ENCODE measurements at regions not wholly inside any gene's neighbourhood (a gene's known extent, or its start where the extent isn't known, plus 50 kb on each side); places are given as distances from the start of the nearest gene placed in this dataset.
A peak's percentile ranks its signal among the peaks of the same experiment; 100 is the strongest.

DNA sequence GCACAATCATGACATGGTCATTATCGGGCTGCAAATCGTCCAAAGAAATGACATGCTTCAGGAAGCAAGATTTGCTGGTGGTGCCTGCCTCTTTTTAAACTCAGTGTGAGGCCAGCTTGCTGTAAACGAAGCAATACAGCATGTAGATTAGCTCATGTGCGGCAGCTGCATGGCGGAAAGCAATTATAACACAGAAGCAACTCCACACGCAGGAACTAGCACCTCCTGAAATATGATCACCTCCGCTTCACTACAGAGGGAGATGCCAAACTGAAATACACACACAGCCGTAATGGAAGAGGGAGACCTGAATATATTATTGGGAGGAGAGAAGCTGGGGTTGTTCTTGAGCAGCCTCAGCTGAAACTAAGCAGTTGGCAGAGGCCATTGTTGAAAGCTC lies 312.5 kb downstream of the PSAT1 start:
- no peak overlapping the region for H3K4me3 ChIP-seq (ENCODE audit: low read depth, low read length)
- DNase-seq (ENCODE audit: low read depth), result no peak
- no peak for TF ChIP-seq CTCF (IDR thresholded peaks at IDR 0.05; ENCODE audit: insufficient read depth, low read length)

- DNase-seq (ENCODE audit: low read depth), result peak; percentile 17
These were observed 315.2 kb downstream of the PSAT1 start for GRCh38 chr9:78612091-78612490.

DNA sequence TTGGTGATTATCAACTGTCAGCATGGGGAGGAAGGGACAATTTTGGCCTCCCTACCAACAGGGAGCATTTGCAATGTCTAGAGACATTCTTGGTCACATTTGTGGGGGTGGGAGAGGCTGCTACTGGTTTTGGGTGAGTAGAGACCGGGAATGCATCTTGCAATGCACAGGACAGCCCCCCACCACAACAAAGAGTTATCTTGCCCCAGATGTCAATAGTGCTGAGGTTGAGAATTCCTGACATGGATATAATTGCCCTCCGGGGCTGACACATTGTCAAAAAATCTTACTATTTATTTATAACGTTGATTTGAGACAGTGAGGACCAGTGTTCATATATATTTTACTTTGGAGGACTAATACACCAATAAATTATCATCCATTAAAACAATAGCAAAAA lies 316.1 kb downstream of the PSAT1 start:
- no peak for DNase-seq (ENCODE audit: low read depth)
- no peak for TF ChIP-seq CTCF (IDR thresholded peaks at IDR 0.05; ENCODE audit: insufficient read depth, low read length)
- no peak overlapping the region for H3K4me3 ChIP-seq (ENCODE audit: low read depth, low read length)

More at GRCh38 chr9:78612091-78612490, 315.2 kb downstream of the PSAT1 start:
- TF ChIP-seq CTCF (IDR thresholded peaks at IDR 0.05; ENCODE audit: insufficient read depth, low read length), result no peak
- no peak overlapping the region for H3K4me3 ChIP-seq (ENCODE audit: low read depth, low read length)

- no peak overlapping the region for H3K4me3 ChIP-seq (ENCODE audit: low read depth, low read length)
- no peak for TF ChIP-seq CTCF (IDR thresholded peaks at IDR 0.05; ENCODE audit: insufficient read depth, low read length)
- peak; percentile 9 for DNase-seq (ENCODE audit: low read depth)
These were observed 318.0 kb downstream of the PSAT1 start for GRCh38 chr9:78614892-78615291.

DNA sequence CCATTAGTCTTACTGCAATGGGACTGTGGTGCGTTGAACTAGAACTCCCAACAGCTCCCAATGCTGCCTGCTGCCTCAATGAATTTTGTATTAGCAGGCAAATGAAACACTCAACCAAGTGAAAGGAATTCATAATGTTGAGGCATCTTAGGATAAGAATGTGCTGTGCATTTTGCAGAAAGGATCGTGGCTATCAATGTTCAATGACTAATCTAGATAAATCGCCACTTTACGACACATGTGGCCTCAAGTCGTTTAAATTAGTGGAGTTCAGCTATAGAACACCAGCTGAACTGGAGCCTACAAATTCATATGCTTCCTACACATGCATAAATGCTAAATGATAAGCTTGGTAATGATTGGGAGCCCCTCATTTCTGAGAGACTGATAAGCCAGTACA lies 318.4 kb downstream of the PSAT1 start:
- DNase-seq (ENCODE audit: low read depth), result no peak
- TF ChIP-seq CTCF (IDR thresholded peaks at IDR 0.05; ENCODE audit: insufficient read depth, low read length), result no peak
- no peak overlapping the region for H3K4me3 ChIP-seq (ENCODE audit: low read depth, low read length)

GRCh38 chr9:78618735-78619134 lies 321.8 kb downstream of the PSAT1 start:
- no peak for TF ChIP-seq CTCF (IDR thresholded peaks at IDR 0.05; ENCODE audit: insufficient read depth, low read length)
- no peak for DNase-seq (ENCODE audit: low read depth)
- H3K4me3 ChIP-seq (ENCODE audit: low read depth, low read length), result no peak overlapping the region

DNA sequence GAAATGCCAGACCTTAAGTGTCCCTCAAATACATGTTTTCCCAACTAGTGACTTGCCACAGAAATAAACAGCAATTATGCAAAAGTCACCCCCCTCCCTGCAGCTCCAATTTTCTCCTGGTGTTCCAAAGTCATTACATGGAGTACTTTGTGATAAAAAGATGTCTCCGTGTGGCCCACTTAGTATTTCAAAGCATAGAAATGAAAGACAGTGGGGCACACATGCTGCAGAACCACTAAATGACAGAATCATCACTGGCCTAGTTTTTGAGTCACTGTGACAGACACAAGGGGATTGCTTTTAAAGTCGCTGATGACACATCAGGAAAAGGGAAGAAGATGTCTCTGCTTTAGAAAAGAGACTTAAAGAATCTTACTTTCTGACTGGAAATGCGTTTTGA lies 323.4 kb downstream of the PSAT1 start:
- DNase-seq (ENCODE audit: low read depth), result no peak
- no peak for TF ChIP-seq CTCF (IDR thresholded peaks at IDR 0.05; ENCODE audit: insufficient read depth, low read length)
- no peak overlapping the region for H3K4me3 ChIP-seq (ENCODE audit: low read depth, low read length)

All from fibroblast of the aortic adventitia (primary cell).